ENCODE measurements at regions not wholly inside any gene's neighbourhood (a gene's known extent, or its start where the extent isn't known, plus 50 kb on each side); places are given as distances from the start of the nearest gene placed in this dataset.
"Not testable (repeated sequence)": the region's sequence is repeated elsewhere in the genome, so short reads cannot be mapped to it uniquely, and the experiment has no call there.

GRCh38 chr12:34123092-34123491 lies 100.8 kb downstream of the ALG10 start:
- not testable (repeated sequence) for H3K9me3 ChIP-seq; H3K4me1 ChIP-seq (ENCODE audit: control insufficient read depth in 1 of 2, insufficient read depth in 1 of 2, low read depth in 1 of 2, low read length in 1 of 2); H3K27me3 ChIP-seq; H3K36me3 ChIP-seq; H3K4me3 ChIP-seq (ENCODE audit: low read depth in 1 of 2, low read length in 1 of 2); H3K27ac ChIP-seq
- TF ChIP-seq CTCF (IDR thresholded peaks at IDR 0.05), result peak; percentile 65

GRCh38 chr12:34124608-34125007 lies 102.3 kb downstream of the ALG10 start:
- Histone ChIP-seq H3K9me3 (no peaks in the 10 kb centered on the region), H3K27ac (no peak overlapping the region), H3K27me3 (no peaks in the 10 kb centered on the region)

GRCh38 chr12:34126239-34126641 lies 103.9 kb downstream of the ALG10 start:
- Histone ChIP-seq H3K27ac (no peak overlapping the region), H3K4me3 (ENCODE audit: low read depth in 1 of 2, low read length in 1 of 2) (no peak overlapping the region), H3K4me1 (ENCODE audit: control insufficient read depth in 1 of 2, insufficient read depth in 1 of 2, low read depth in 1 of 2, low read length in 1 of 2) (no peaks in the 10 kb centered on the region), H3K27me3 (no peaks in the 10 kb centered on the region), H3K9me3 (no peaks in the 10 kb centered on the region), H3K36me3 (no peaks in the 10 kb centered on the region)
- TF ChIP-seq CTCF (IDR thresholded peaks at IDR 0.05), result no peak

More at GRCh38 chr12:34124608-34125007, 102.3 kb downstream of the ALG10 start:
- TF ChIP-seq CTCF (IDR thresholded peaks at IDR 0.05), result no peak
- H3K4me1 ChIP-seq (ENCODE audit: control insufficient read depth in 1 of 2, insufficient read depth in 1 of 2, low read depth in 1 of 2, low read length in 1 of 2), result no peaks in the 10 kb centered on the region
- no peaks in the 10 kb centered on the region for H3K36me3 ChIP-seq
- H3K4me3 ChIP-seq (ENCODE audit: low read depth in 1 of 2, low read length in 1 of 2), result no peak overlapping the region

- Histone ChIP-seq H3K9me3 (no peaks in the 10 kb centered on the region), H3K27ac (no peak overlapping the region), H3K36me3 (no peaks in the 10 kb centered on the region), H3K4me1 (ENCODE audit: control insufficient read depth in 1 of 2, insufficient read depth in 1 of 2, low read depth in 1 of 2, low read length in 1 of 2) (no peaks in the 10 kb centered on the region), H3K4me3 (ENCODE audit: low read depth in 1 of 2, low read length in 1 of 2) (no peak overlapping the region), H3K27me3 (no peaks in the 10 kb centered on the region)
- no peak for TF ChIP-seq CTCF (IDR thresholded peaks at IDR 0.05)
These were observed 104.5 kb downstream of the ALG10 start for GRCh38 chr12:34126805-34127204.

GRCh38 chr12:34127379-34127778 lies 105.1 kb downstream of the ALG10 start:
- not testable (repeated sequence) for H3K27me3 ChIP-seq; H3K36me3 ChIP-seq; H3K4me1 ChIP-seq (ENCODE audit: control insufficient read depth in 1 of 2, insufficient read depth in 1 of 2, low read depth in 1 of 2, low read length in 1 of 2); H3K27ac ChIP-seq; H3K4me3 ChIP-seq (ENCODE audit: low read depth in 1 of 2, low read length in 1 of 2); H3K9me3 ChIP-seq

- Histone ChIP-seq H3K36me3 (no peaks in the 10 kb centered on the region), H3K4me1 (ENCODE audit: control insufficient read depth in 1 of 2, insufficient read depth in 1 of 2, low read depth in 1 of 2, low read length in 1 of 2) (no peaks in the 10 kb centered on the region), H3K27me3 (no peaks in the 10 kb centered on the region), H3K27ac (no peak overlapping the region), H3K9me3 (no peaks in the 10 kb centered on the region), H3K4me3 (ENCODE audit: low read depth in 1 of 2, low read length in 1 of 2) (no peak overlapping the region)
- TF ChIP-seq CTCF (IDR thresholded peaks at IDR 0.05), result no peak
These were observed 120.1 kb downstream of the ALG10 start for GRCh38 chr12:34142430-34142829.
